ENCODE measurements at regions not wholly inside any gene's neighbourhood (a gene's known extent, or its start where the extent isn't known, plus 50 kb on each side); places are given as distances from the start of the nearest gene placed in this dataset.
A peak's percentile ranks its signal among the peaks of the same experiment; 100 is the strongest.

DNA sequence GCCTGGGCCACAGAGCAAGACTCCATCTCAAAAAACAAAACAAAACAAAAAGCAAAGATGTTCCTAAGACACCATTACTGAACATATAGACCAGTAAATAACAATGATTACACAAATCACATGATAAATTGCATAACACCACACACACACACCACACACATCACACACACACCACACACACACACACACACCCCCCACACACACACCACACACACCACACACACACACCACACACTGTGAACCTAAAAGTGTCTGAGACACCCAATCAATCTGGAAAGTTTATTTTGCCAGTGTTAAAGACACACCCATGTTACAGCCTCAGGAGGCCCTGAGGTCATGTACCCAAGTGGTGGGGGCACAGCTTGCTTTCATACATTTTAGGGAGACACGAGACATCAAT, 62.6 kb upstream of the ASAP2 start:
- H3K27me3 Mint-ChIP-seq, result peaks cover 16% of the 10 kb centered on the region

DNA sequence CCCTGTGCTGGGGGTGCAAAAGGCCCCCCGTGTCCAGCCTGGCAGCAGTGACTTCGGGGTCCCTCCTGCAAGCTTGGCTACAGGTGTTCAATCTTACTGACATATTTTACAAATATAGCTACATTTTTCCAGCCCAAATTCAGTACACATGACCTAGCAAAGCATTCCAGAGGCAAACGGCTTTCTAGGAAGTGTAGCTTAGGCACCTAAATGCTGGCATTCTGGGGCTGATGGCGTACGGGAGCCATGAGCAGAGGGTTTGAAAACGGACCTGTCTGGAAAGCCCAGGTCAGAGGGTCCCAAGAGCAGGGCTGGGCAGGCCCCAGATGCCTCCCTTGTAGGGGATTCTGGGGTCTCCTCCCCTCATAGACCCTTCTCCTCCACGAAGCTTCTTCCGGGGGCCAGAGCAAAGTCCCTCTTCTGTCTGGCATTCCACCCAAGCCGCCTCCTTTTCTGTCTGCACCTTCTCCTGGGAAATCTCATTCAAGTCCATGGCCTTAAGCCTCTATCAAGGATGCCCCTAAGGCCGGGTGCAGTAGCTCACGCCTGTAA, 63.3 kb upstream of the ASAP2 start:
- Mint-ChIP-seq H3K4me3 (no peak overlapping the region), H3K9me3 (no peaks in the 10 kb centered on the region), H3K4me1 (ENCODE audit: low read depth) (no peaks in the 10 kb centered on the region), H3K27ac (no peak overlapping the region), H3K27me3 (peaks cover 16% of the 10 kb centered on the region), H3K36me3 (no peaks in the 10 kb centered on the region)
- DNase-seq, result no peak
- intact Hi-C loops (cut with micrococcal nuclease), result loop anchor here (5.0 to 10.0 kb wide), 4 partner anchors 229 to 904 kb away; partner anchors contain the start of genes CPSF3 and ITGB1BP1
- POLR2A ChIA-PET, result interaction anchor here (1.1 kb wide), 1 partner anchor 228 kb away, joined by 3 read pairs; no protein-coding TSS in a partner anchor
- CTCF ChIA-PET, result interaction anchor here (0.6 to 1.4 kb wide), 8 partner anchors 17 to 657 kb away, joined by 3 to 5 read pairs (median 3); no protein-coding TSS in a partner anchor

More for the DNA sequence above, 62.6 kb upstream of the ASAP2 start:
- Mint-ChIP-seq H3K4me3 (no peak overlapping the region), H3K9me3 (no peaks in the 10 kb centered on the region), H3K27ac (no peak overlapping the region), H3K4me1 (ENCODE audit: low read depth) (no peaks in the 10 kb centered on the region), H3K36me3 (no peaks in the 10 kb centered on the region)
- ChIA-PET POLR2A (no interaction called here), CTCF (interaction anchor here (1.3 kb wide), 1 partner anchor 655 kb away, joined by 3 read pairs; no protein-coding TSS in a partner anchor)
- intact Hi-C loops (cut with micrococcal nuclease), result loop anchor here (5.0 to 10.0 kb wide), 4 partner anchors 228 to 903 kb away; partner anchors contain the start of genes CPSF3 and ITGB1BP1
- no peak for DNase-seq

DNA sequence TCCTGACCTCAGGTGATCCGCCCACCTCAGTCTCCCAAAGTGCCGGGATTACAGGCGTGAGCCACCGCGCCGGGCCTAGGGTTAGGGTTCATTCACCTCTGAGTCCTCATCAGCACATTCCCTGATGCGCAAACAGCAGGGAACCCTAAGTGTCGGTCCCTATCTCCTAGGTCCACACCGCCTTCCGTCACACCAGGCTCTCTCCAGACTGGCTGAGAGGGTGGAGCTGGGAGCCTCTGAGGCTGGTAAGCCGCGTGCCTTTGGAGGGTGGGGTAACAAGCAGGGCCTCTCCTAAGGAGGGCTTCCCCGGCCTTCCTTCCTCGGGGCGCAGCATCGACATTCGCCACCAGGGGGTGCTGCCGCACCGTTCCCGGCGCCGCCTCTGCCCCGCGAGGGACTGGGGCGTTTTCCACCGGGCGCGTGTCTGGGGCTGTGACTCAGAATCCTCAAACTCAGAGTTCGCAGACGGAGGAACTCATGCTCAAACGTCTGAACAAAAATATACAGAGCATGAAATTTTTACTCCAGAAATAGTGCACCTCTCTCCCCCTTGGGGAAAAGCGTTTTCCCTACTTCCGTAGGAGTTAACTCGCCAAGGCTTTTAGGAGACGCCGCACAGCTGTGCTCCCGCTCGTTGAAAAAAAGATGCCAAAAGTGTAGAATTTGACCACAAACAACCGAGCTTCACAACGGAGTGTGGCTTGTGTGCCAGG, 63.9 kb upstream of the ASAP2 start:
- ChIA-PET CTCF (interaction anchor here (0.6 to 1.8 kb wide), 9 partner anchors 17 to 658 kb away, joined by 3 to 9 read pairs (median 3); no protein-coding TSS in a partner anchor), POLR2A (interaction anchor here (1.1 kb wide), 1 partner anchor 228 kb away, joined by 3 read pairs; no protein-coding TSS in a partner anchor)
- intact Hi-C loops (cut with micrococcal nuclease), result loop anchor here (5.0 to 10.0 kb wide), 4 partner anchors 230 to 905 kb away; partner anchors contain the start of genes CPSF3 and ITGB1BP1
- H3K4me3 Mint-ChIP-seq, result no peak overlapping the region
- DNase-seq, result peak; percentile 89
- H3K27ac Mint-ChIP-seq, result no peak overlapping the region
- H3K9me3 Mint-ChIP-seq, result no peaks in the 10 kb centered on the region
- H3K36me3 Mint-ChIP-seq, result no peaks in the 10 kb centered on the region
- H3K4me1 Mint-ChIP-seq (ENCODE audit: low read depth), result no peaks in the 10 kb centered on the region
- H3K27me3 Mint-ChIP-seq, result peaks cover 14% of the 10 kb centered on the region

DNA sequence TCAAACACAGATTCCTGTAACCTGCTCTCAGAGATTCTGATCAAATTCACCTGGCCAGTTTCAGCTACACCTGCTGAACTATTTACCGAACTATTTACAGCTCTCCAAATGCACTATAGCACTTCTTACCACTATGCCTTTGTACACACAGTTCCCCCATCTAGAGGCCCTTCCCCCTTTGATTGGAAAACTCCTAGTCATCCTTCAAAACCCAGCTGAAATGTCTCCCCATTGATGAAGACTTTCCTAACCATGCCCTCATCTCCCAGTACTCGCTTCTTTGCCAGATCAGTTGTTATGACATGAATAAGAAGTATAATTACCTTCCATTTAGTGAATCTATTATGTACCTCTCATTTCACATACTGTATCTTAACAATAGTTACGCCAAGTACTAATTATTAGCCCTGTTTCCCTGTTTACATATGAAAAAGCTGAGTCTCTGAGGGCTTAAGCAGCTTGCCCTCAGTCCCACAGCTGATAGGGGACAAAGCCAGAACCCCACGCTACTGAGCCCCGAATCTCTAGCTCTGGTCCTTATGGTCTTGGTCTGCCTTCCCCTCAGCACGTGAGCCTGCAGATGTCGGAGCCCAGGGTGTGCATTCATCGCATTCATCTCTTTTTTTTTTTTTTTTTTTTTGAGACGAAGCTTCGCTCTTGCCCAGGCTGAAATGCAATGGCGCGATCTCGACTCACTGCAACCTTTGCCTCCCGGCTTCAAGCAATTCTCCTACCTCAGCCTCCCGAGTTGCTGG, 64.7 kb upstream of the ASAP2 start:
- no peak for DNase-seq
- intact Hi-C loops (cut with micrococcal nuclease), result loop anchor here (5.0 to 10.0 kb wide), 4 partner anchors 230 to 905 kb away; partner anchors contain the start of genes CPSF3 and ITGB1BP1
- Mint-ChIP-seq H3K36me3 (no peaks in the 10 kb centered on the region), H3K9me3 (no peaks in the 10 kb centered on the region), H3K27me3 (peaks cover 13% of the 10 kb centered on the region), H3K4me1 (ENCODE audit: low read depth) (no peaks in the 10 kb centered on the region), H3K27ac (no peak overlapping the region), H3K4me3 (no peak overlapping the region)
- POLR2A ChIA-PET, result no interaction called here
- CTCF ChIA-PET, result interaction anchor here (0.6 to 1.8 kb wide), 9 partner anchors 9 to 659 kb away, joined by 3 to 9 read pairs (median 5); no protein-coding TSS in a partner anchor

DNA sequence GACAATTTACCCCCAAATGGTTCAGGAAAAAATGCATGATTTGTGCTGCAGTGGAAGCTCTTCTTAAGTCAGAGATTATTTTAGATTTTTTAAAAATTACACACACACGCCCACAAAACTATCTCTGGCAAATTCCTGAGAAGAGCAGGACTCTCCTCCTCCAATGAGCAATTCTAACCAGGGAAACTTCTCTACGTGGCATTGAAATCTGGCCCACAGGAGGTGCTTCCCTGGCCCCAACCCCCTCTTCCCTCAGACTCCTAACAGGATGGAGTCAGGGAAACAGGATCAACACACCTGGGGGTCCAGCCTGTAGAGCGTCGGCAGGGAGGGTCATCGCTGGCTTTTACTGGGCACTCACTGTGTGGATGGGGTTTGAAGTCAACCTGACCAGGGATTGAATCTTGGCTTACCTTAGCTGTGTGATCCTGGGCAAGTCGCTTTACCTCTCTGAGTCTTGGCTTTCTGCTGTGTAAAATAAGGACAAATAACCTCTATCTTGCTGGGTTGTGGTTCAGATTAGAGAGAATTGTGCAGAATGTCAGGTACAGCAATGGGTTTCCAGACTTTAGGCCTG, 65.4 kb upstream of the ASAP2 start:
- no peaks in the 10 kb centered on the region for H3K4me1 Mint-ChIP-seq (ENCODE audit: low read depth)
- no peaks in the 10 kb centered on the region for H3K9me3 Mint-ChIP-seq
- peaks cover 13% of the 10 kb centered on the region for H3K27me3 Mint-ChIP-seq
- no peaks in the 10 kb centered on the region for H3K36me3 Mint-ChIP-seq
- H3K27ac Mint-ChIP-seq, result no peak overlapping the region
- DNase-seq, result no peak
- ChIA-PET POLR2A (no interaction called here), CTCF (interaction anchor here (0.8 to 1.8 kb wide), 6 partner anchors 9 to 415 kb away, joined by 3 to 9 read pairs (median 4); partner anchors contain the start of gene ADAM17)
- intact Hi-C loops (cut with micrococcal nuclease), result loop anchor here (5.0 to 10.0 kb wide), 4 partner anchors 231 to 906 kb away; partner anchors contain the start of genes CPSF3 and ITGB1BP1
- H3K4me3 Mint-ChIP-seq, result no peak overlapping the region

DNA sequence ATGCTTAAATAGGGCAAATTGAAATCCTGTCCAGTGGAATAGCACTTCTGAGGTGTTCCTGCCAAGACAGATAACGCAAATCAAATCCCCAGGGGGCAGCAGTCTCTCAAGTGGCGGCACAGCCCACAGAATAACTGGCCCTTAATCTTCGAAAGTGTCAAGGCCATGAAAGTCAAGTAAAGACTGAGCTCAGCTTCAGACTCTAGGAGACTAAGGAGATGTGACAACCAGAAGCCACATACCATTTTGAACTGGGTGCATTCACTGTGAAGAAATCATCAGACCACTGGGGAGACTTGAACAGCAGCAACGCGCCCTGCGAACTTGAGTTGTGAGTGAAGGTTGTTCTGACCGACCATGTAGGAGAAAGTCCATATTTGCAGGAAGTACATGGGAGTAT, 66.0 kb upstream of the ASAP2 start:
- Mint-ChIP-seq H3K27me3 (peaks cover 13% of the 10 kb centered on the region), H3K4me3 (no peak overlapping the region), H3K36me3 (no peaks in the 10 kb centered on the region), H3K27ac (no peak overlapping the region), H3K9me3 (no peaks in the 10 kb centered on the region), H3K4me1 (ENCODE audit: low read depth) (no peaks in the 10 kb centered on the region)
- ChIA-PET POLR2A (no interaction called here), CTCF (interaction anchor here (1.3 to 2.0 kb wide), 8 partner anchors 8 to 415 kb away, joined by 3 to 5 read pairs (median 4); partner anchors contain the start of gene ADAM17)
- intact Hi-C loops (cut with micrococcal nuclease), result loop anchor here (5.0 to 10.0 kb wide), 4 partner anchors 232 to 907 kb away; partner anchors contain the start of genes CPSF3 and ITGB1BP1
- DNase-seq, result no peak

DNA sequence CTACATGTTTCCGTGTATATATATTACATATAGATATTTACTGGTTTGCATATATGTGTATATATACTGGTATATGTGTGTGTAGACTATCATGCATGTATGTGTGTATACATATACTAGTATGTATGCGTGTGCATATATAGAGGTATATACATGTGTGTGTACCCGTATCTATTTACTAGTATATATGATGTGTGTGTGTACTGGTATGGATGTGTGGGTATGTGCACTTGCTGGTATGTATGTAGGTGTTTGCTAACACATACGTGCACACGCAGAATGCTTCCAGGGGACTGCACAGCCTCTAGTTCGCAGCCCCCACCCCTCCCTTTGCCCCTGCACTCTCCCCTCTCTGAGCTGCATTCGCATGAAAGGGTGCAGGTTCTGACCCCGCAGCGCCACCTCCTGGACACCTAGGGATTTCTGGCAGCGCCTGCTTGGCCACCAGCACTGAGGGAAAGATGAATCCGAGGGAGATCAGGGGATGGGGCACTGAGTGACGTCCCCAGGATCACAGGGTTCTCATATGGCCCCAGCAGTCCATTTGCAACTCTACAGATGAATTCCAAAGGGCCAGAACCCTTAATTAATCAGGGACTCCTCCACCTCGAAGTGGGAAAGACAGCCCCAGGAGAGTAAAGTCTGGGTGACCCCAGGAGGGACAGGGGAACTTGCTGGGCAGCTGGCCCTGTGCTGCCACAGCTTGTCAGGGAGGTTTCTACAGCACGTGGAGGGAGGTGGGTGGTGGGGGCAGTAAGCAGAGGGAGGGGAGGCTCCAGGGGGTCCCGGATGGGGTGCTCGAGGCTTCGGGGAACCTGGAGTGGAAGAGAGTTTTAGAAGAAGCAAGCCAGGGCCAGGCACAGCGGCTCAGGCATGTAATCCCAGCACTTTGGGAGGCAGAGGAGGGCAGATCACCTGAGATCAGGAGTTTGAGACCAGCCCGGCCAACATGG, 66.8 kb upstream of the ASAP2 start:
- no peaks in the 10 kb centered on the region for H3K9me3 Mint-ChIP-seq
- H3K4me3 Mint-ChIP-seq, result no peak overlapping the region
- H3K27ac Mint-ChIP-seq, result no peak overlapping the region
- peak; percentile 81 for DNase-seq
- ChIA-PET CTCF (interaction anchor here (0.5 to 2.0 kb wide), 13 partner anchors 17 to 1936 kb away, joined by 3 to 5 read pairs (median 3); partner anchors contain the start of gene ADAM17), POLR2A (no interaction called here)
- H3K36me3 Mint-ChIP-seq, result no peaks in the 10 kb centered on the region
- intact Hi-C loops (cut with micrococcal nuclease), result loop anchor here (1.0 to 10.0 kb wide), 6 partner anchors 68 to 908 kb away; partner anchors contain the start of genes ASAP2, CPSF3 and ITGB1BP1
- no peaks in the 10 kb centered on the region for H3K4me1 Mint-ChIP-seq (ENCODE audit: low read depth)
- peaks cover 7% of the 10 kb centered on the region for H3K27me3 Mint-ChIP-seq

DNA sequence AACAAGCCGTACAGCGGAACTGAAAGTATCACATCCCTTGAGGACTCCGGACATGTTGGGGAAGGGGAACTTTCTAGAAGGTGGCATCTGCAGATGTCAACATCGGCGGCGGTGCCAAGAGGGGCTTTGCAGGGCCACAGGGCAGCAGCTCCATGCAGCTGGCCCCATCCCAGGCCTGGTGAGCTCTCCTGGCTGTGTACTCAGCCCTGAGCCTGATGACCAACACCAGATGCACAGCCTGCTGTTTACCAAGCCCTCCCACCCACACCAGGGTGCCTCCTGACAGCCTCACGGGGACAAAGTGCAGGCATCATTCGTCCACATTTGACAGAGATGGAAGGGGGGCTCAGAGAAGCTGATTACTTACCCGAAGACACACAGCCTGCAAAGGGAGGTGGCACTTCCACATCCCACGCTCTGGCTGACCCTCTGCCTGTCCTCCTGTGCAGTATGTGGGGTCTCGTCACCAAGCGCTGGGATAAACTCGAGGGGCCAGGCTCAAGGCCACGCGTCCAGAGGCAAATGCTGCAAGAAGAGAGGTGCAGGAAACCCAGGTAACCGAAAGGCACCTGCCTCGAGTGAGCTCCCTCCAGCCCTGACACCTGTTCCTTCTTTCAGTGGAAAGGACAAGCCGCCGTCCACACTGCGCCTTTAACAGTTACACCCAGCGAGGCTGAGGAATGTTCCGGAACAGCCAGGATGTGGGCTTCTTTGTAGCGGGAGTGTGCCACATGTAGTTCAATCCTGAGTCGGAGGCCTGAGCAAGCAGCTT, 69.0 kb upstream of the ASAP2 start:
- CTCF ChIA-PET, result interaction anchor here (0.8 to 1.3 kb wide), 2 partner anchors 71 to 73 kb away, joined by 3 read pairs; no protein-coding TSS in a partner anchor
- H3K9me3 Mint-ChIP-seq, result peaks cover 16% of the 10 kb centered on the region

DNA sequence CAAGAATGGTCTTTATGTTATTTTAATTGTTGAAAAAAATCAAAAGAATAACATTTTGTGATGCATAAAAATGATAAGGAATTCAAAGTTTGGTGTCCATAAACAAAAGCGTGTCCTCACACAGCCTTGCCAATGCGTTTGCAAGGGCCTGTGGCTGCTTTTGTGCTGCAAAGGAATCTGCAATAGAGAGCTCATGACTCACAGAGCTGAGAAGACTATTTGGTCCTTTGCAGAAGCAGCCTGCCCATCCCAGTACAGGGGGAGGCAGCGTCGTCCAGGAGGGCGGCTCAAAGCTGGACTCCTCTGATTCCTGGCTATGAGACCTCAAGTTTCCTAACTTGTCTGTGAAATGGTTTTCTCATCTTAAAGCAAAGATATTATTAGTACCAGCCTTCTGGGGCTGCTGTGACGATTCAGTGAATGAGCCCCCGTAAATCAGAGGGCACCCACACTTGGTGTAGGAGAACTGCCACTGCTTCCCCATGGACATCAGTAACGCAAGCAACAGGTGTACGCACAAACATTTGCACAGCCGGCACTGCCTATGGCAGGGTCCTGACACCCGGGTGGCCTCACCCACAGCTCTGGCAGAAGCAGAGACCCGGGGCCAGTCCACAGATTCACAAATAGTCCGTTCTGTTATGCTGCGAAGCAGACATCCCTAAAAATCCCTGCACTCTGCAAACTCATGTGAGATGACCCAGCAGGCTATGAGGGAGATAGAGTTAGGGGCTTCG, 70.6 kb upstream of the ASAP2 start:
- no peak for DNase-seq
- Mint-ChIP-seq H3K9me3 (peaks cover 18% of the 10 kb centered on the region), H3K27ac (no peak overlapping the region), H3K27me3 (peaks cover 5% of the 10 kb centered on the region), H3K4me1 (ENCODE audit: low read depth) (no peaks in the 10 kb centered on the region), H3K36me3 (no peaks in the 10 kb centered on the region), H3K4me3 (no peak overlapping the region)
- ChIA-PET CTCF (no interaction called here), POLR2A (no interaction called here)
- intact Hi-C loops (cut with micrococcal nuclease), result loop anchor here (5.0 kb wide), 1 partner anchor 71 kb away; the partner anchor contains the start of gene ASAP2

More for the DNA sequence above, 69.0 kb upstream of the ASAP2 start:
- no peaks in the 10 kb centered on the region for H3K36me3 Mint-ChIP-seq
- H3K4me1 Mint-ChIP-seq (ENCODE audit: low read depth), result no peaks in the 10 kb centered on the region
- no peak overlapping the region for H3K27ac Mint-ChIP-seq
- H3K27me3 Mint-ChIP-seq, result peaks cover 5% of the 10 kb centered on the region
- DNase-seq, result no peak
- POLR2A ChIA-PET, result no interaction called here
- no peak overlapping the region for H3K4me3 Mint-ChIP-seq
- intact Hi-C loops (cut with micrococcal nuclease), result loop anchor here (5.0 kb wide), 1 partner anchor 70 kb away; the partner anchor contains the start of gene ASAP2

Measured in activated CD4-positive, alpha-beta memory T cell treated with anti-CD3 and anti-CD28 coated beads for 36 hours (primary cell).